ENCODE measurements at regions not wholly inside any gene's neighbourhood (a gene's known extent, or its start where the extent isn't known, plus 50 kb on each side); places are given as distances from the start of the nearest gene placed in this dataset.

DNA sequence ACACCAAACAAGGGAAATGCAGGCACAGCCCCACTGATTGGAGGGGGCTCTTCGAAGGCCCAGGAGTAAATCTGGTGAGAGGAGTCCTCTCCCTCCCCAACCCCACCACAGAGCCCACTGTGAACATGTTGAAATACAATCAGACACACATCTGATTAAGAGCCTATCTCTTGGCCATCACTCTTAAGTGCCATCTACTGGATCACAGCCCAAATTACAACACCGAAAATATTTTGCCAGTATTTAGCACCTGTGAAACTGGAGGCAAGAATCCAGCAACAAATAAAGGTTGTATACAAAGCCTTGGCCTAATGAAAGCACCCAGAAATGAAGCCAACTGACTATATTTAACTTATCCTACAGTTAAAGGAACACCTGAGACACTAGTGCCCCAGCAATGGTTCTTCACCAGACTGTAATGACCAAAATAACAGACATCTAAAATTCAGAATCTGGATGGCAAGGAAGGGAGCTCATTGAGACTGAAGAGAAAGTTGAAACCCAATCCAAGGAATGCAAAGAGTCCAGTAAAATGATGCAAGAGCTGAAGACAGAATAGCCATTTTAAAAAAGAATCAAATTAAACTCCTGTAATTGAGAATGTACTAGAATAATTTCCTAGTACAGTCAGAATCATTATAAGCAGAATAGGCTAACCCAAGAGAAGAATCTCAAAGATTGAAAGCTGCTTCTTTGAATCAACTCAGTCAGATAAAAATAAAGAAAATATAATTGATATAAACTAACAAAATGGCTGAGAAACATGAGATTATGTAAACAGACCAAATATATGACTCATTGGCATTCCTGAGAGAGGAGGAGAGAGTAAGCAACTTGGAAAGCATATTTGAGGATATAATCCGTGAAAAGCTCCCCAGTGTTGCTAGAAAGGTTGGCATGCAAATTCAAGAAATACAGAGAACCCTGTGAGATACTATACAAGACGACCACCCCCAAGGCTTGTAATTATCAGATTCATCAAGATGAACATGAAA, 1117.0 kb downstream of the FLRT2 start:
- peaks cover 4% of the 10 kb centered on the region for H3K9me3 ChIP-seq (ENCODE audit: low read length)
- TF ChIP-seq RAD21 (conservative IDR thresholded peaks at IDR 0.05) = no peak
- TF ChIP-seq EP300 (conservative IDR thresholded peaks at IDR 0.05; ENCODE audit: poor library complexity, severe bottlenecking) = no peak
- TF ChIP-seq, protein P1, sequence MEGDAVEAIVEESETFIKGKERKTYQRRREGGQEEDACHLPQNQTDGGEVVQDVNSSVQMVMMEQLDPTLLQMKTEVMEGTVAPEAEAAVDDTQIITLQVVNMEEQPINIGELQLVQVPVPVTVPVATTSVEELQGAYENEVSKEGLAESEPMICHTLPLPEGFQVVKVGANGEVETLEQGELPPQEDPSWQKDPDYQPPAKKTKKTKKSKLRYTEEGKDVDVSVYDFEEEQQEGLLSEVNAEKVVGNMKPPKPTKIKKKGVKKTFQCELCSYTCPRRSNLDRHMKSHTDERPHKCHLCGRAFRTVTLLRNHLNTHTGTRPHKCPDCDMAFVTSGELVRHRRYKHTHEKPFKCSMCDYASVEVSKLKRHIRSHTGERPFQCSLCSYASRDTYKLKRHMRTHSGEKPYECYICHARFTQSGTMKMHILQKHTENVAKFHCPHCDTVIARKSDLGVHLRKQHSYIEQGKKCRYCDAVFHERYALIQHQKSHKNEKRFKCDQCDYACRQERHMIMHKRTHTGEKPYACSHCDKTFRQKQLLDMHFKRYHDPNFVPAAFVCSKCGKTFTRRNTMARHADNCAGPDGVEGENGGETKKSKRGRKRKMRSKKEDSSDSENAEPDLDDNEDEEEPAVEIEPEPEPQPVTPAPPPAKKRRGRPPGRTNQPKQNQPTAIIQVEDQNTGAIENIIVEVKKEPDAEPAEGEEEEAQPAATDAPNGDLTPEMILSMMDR (IDR thresholded peaks at IDR 0.05; ENCODE audit: poor library complexity, severe bottlenecking) = no peak
- TF ChIP-seq MXI1 (conservative IDR thresholded peaks at IDR 0.05; ENCODE audit: poor library complexity, severe bottlenecking) = no peak
- no peak for TF ChIP-seq SMC3 (conservative IDR thresholded peaks at IDR 0.05; ENCODE audit: poor library complexity)
- TF ChIP-seq POLR2AphosphoS5 (IDR thresholded peaks at IDR 0.05) = no peak
- TF ChIP-seq, protein P2, sequence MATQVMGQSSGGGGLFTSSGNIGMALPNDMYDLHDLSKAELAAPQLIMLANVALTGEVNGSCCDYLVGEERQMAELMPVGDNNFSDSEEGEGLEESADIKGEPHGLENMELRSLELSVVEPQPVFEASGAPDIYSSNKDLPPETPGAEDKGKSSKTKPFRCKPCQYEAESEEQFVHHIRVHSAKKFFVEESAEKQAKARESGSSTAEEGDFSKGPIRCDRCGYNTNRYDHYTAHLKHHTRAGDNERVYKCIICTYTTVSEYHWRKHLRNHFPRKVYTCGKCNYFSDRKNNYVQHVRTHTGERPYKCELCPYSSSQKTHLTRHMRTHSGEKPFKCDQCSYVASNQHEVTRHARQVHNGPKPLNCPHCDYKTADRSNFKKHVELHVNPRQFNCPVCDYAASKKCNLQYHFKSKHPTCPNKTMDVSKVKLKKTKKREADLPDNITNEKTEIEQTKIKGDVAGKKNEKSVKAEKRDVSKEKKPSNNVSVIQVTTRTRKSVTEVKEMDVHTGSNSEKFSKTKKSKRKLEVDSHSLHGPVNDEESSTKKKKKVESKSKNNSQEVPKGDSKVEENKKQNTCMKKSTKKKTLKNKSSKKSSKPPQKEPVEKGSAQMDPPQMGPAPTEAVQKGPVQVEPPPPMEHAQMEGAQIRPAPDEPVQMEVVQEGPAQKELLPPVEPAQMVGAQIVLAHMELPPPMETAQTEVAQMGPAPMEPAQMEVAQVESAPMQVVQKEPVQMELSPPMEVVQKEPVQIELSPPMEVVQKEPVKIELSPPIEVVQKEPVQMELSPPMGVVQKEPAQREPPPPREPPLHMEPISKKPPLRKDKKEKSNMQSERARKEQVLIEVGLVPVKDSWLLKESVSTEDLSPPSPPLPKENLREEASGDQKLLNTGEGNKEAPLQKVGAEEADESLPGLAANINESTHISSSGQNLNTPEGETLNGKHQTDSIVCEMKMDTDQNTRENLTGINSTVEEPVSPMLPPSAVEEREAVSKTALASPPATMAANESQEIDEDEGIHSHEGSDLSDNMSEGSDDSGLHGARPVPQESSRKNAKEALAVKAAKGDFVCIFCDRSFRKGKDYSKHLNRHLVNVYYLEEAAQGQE (IDR thresholded peaks at IDR 0.05; ENCODE audit: borderline replicate concordance) = no peak
- TF ChIP-seq TAF1 (IDR thresholded peaks at IDR 0.05; ENCODE audit: low read depth) = no peak
- no peak for TF ChIP-seq EZH2 (IDR thresholded peaks at IDR 0.05; ENCODE audit: borderline replicate concordance, insufficient read depth, low read length, poor library complexity, severe bottlenecking)
- H4K20me1 ChIP-seq (ENCODE audit: insufficient read depth) = no peaks in the 10 kb centered on the region
- no peaks in the 10 kb centered on the region for H3F3A ChIP-seq (ENCODE audit: insufficient read depth, low read length, poor library complexity, severe bottlenecking)
- no peak overlapping the region for H3K4me3 ChIP-seq (ENCODE audit: low read length)
- no peaks in the 10 kb centered on the region for H3K27me3 ChIP-seq (ENCODE audit: insufficient read depth, low read depth, low read length)
- H3K9me2 ChIP-seq (ENCODE audit: insufficient read depth, low read length) = no peaks in the 10 kb centered on the region
- no peaks in the 10 kb centered on the region for H3K79me2 ChIP-seq (replicated peaks; ENCODE audit: insufficient read depth, low read length)
- no peak overlapping the region for H3K9ac ChIP-seq (ENCODE audit: low read length)
- H3K36me3 ChIP-seq (ENCODE audit: insufficient read depth, low read length) = no peaks in the 10 kb centered on the region
- no peak overlapping the region for H2AFZ ChIP-seq (ENCODE audit: low read depth, low read length)
- no peak overlapping the region for H3K27ac ChIP-seq (ENCODE audit: low read length)
- no peak overlapping the region for H3K4me2 ChIP-seq (ENCODE audit: low read length)

DNA sequence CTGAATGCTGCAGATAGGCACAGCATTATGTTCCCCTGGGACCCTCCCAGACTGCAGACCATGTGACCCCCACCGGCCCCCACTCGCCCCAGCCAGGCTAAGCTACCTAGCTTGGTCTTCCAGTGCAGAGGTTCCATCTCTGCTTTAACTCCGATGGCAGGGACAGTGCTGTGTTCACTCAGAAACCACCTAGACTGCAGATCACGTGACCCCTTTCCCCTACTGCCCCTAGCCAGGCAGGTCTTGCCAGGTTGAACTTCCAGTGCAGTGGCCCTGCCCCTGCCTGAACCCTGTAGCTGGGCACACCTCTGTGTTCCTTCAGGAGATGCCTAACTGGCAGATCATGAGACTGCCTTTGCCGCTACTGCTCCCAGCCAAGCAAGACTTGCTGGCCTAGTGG, 1116.2 kb downstream of the FLRT2 start:
- Histone ChIP-seq H3K9ac (ENCODE audit: low read length) (no peak overlapping the region), H3K27me3 (ENCODE audit: insufficient read depth, low read depth, low read length) (no peaks in the 10 kb centered on the region), H3K9me3 (ENCODE audit: low read length) (peaks cover 4% of the 10 kb centered on the region), H3F3A (ENCODE audit: insufficient read depth, low read length, poor library complexity, severe bottlenecking) (no peaks in the 10 kb centered on the region), H3K79me2 (replicated peaks; ENCODE audit: insufficient read depth, low read length) (no peaks in the 10 kb centered on the region), H3K4me2 (ENCODE audit: low read length) (no peak overlapping the region), H3K27ac (ENCODE audit: low read length) (no peak overlapping the region), H2AFZ (ENCODE audit: low read depth, low read length) (no peak overlapping the region), H3K4me3 (ENCODE audit: low read length) (no peak overlapping the region), H3K9me2 (ENCODE audit: insufficient read depth, low read length) (no peaks in the 10 kb centered on the region), H4K20me1 (ENCODE audit: insufficient read depth) (no peaks in the 10 kb centered on the region), H3K36me3 (ENCODE audit: insufficient read depth, low read length) (no peaks in the 10 kb centered on the region)
- no peak for TF ChIP-seq SMC3 (conservative IDR thresholded peaks at IDR 0.05; ENCODE audit: poor library complexity)
- no peak for TF ChIP-seq RAD21 (conservative IDR thresholded peaks at IDR 0.05)
- no peak for TF ChIP-seq MXI1 (conservative IDR thresholded peaks at IDR 0.05; ENCODE audit: poor library complexity, severe bottlenecking)
- no peak for TF ChIP-seq EZH2 (IDR thresholded peaks at IDR 0.05; ENCODE audit: borderline replicate concordance, insufficient read depth, low read length, poor library complexity, severe bottlenecking)
- TF ChIP-seq, protein P2 (IDR thresholded peaks at IDR 0.05; ENCODE audit: borderline replicate concordance) = no peak
- TF ChIP-seq TAF1 (IDR thresholded peaks at IDR 0.05; ENCODE audit: low read depth) = no peak
- no peak for TF ChIP-seq POLR2AphosphoS5 (IDR thresholded peaks at IDR 0.05)
- TF ChIP-seq, protein P1 (IDR thresholded peaks at IDR 0.05; ENCODE audit: poor library complexity, severe bottlenecking) = no peak
- TF ChIP-seq EP300 (conservative IDR thresholded peaks at IDR 0.05; ENCODE audit: poor library complexity, severe bottlenecking) = no peak
